Kidney epithelial cell (primary cell): ENCODE measurements at regions not wholly inside any gene's neighbourhood (a gene's known extent, or its start where the extent isn't known, plus 50 kb on each side); places are given as distances from the start of the nearest gene placed in this dataset.

Experiments used
- DNase-seq: peaks from one replicate; pipeline ENCODE4 v3.0.0-alpha.2; 2010; ENCODE audit warnings: low read depth
- H3K27me3 ChIP-seq: 2 replicates; pipeline ENCODE4 v1.6.0; 2011; ENCODE audit warnings: low read length; ENCODE audit not compliant: control insufficient read depth, insufficient read depth
- H3K36me3 ChIP-seq: 2 replicates; pipeline ENCODE4 v1.5.1; 2011; ENCODE audit warnings: low read length; ENCODE audit not compliant: control insufficient read depth, insufficient read depth
- H3K4me3 ChIP-seq: 2 replicates; pipeline ENCODE4 v1.5.1; 2011; ENCODE audit warnings: low read depth, mild to moderate bottlenecking, control low read depth, low read length
- TF ChIP-seq, protein P1 (sequence below): IDR thresholded peaks from 2 replicates; pipeline ENCODE4 v1.5.1; 2011; ENCODE audit warnings: mild to moderate bottlenecking, moderate library complexity, low read length, control low read depth, inconsistent platforms; ENCODE audit not compliant: insufficient read depth, poor library complexity, severe bottlenecking

GRCh38 chr5:61732796-61733195 is 400.7 kb downstream of the ZSWIM6 start:
- no peaks in the 10 kb centered on the region for H3K27me3 ChIP-seq
- TF ChIP-seq, protein P1, sequence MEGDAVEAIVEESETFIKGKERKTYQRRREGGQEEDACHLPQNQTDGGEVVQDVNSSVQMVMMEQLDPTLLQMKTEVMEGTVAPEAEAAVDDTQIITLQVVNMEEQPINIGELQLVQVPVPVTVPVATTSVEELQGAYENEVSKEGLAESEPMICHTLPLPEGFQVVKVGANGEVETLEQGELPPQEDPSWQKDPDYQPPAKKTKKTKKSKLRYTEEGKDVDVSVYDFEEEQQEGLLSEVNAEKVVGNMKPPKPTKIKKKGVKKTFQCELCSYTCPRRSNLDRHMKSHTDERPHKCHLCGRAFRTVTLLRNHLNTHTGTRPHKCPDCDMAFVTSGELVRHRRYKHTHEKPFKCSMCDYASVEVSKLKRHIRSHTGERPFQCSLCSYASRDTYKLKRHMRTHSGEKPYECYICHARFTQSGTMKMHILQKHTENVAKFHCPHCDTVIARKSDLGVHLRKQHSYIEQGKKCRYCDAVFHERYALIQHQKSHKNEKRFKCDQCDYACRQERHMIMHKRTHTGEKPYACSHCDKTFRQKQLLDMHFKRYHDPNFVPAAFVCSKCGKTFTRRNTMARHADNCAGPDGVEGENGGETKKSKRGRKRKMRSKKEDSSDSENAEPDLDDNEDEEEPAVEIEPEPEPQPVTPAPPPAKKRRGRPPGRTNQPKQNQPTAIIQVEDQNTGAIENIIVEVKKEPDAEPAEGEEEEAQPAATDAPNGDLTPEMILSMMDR, result no peak
- H3K36me3 ChIP-seq, result no peaks in the 10 kb centered on the region
- DNase-seq, result no peak
- H3K4me3 ChIP-seq, result no peak overlapping the region

DNA sequence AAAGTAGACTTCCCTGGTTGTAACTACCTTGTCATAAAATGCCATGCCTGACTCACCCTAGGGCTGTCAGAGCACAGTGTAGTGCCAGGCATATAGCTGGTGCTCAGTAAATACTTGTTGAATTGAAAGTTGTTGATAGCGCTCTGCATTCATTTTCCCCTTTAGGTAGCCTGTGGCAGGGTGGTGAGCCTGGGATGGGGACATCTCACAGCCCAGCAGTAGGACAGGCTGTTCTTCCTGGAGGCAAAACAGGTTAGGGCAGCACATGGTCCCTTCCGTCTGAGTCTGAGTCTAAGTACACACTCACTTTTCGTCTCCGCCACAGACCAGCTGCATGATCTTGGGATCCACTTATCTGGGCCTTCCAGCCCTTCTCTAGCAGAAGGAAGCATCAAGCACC is 401.9 kb downstream of the ZSWIM6 start:
- TF ChIP-seq, protein P1, result no peak
- Histone ChIP-seq H3K27me3 (no peaks in the 10 kb centered on the region), H3K4me3 (no peak overlapping the region), H3K36me3 (no peaks in the 10 kb centered on the region)
- DNase-seq, result no peak

DNA sequence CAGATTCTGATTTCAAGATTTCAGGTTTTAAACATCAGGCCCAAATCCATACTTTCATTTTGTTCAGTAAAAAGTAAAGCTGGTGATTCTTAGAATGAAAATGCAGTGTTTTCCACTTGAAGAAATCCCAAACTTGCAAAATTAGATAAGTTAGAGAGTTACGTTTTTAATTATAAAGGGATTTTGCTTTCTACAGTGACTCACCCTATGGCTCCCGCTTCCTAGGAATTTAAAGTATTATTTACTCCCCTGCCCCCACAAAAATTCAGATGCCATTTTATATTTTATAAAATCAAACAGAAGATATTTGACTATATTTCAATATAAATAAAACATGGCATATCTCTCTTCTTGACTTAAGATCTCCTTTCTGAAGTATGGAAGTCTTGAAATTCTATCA is 402.9 kb downstream of the ZSWIM6 start:
- Histone ChIP-seq H3K4me3 (no peak overlapping the region), H3K36me3 (no peaks in the 10 kb centered on the region), H3K27me3 (no peaks in the 10 kb centered on the region)
- no peak for DNase-seq
- TF ChIP-seq, protein P1, result no peak

- DNase-seq, result no peak
- Histone ChIP-seq H3K4me3 (no peak overlapping the region), H3K27me3 (no peaks in the 10 kb centered on the region), H3K36me3 (no peaks in the 10 kb centered on the region)
- TF ChIP-seq, protein P1, result no peak
Observed at GRCh38 chr5:61735531-61735930, 403.5 kb downstream of the ZSWIM6 start.

DNA sequence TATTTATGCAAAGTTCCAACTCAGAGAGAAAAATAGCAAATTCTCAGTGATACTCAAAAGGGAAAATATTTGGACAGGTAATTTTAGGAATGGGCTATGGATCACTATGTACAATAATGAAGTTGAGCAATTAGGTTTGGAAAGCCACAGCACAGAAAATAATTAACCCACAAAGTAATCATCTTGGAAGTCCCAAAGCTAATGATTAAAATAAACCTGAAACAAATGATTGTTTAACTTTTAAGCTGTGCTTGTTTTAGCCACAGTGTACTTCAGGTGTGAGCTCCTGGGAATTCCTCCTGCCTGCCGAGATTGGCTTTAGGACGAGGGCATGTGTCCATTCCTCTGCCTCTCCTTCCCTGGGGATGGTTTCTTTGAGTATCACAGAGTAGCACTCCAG is 403.9 kb downstream of the ZSWIM6 start:
- TF ChIP-seq, protein P1, result no peak
- H3K4me3 ChIP-seq, result no peak overlapping the region
- DNase-seq, result peak; percentile 28

GRCh38 chr5:61737301-61737963 is 405.4 kb downstream of the ZSWIM6 start:
- TF ChIP-seq, protein P1, result no peak

More for the DNA sequence above, 403.9 kb downstream of the ZSWIM6 start:
- no peaks in the 10 kb centered on the region for H3K36me3 ChIP-seq
- no peaks in the 10 kb centered on the region for H3K27me3 ChIP-seq

More at GRCh38 chr5:61737301-61737963, 405.4 kb downstream of the ZSWIM6 start:
- Histone ChIP-seq H3K4me3 (no peak overlapping the region), H3K36me3 (no peaks in the 10 kb centered on the region), H3K27me3 (no peaks in the 10 kb centered on the region)
- no peak for DNase-seq
